OCI-M2 (cell line): ENCODE measurements at regions not wholly inside any gene's neighbourhood (a gene's known extent, or its start where the extent isn't known, plus 50 kb on each side); places are given as distances from the start of the nearest gene placed in this dataset.
"Not testable (repeated sequence)": the region's sequence is repeated elsewhere in the genome, so short reads cannot be mapped to it uniquely, and the experiment has no call there.

Source experiments
- DNase-seq: peaks from one replicate; lab custom pipeline; 2025; ENCODE audit not compliant: unreplicated experiment; lab: John Stamatoyannopoulos, UW

DNA sequence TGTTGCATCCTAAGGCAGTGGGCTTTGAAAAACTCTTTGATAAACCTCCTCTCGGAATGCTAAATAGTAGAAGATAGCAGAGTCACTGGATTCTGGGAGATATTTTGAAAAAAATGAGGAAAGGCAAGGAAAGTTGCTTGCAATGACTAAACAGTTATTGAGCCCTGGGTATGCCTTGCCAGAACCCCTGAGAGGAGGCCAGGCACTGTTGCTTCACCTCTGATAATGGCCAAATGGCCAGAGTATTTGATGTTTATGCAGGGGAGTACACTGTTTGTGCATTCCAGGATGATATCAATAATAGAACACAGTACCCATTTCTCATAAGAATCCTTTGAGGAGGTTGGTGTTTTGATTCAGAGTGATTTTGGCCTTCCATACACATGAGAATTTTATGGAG, 935.1 kb upstream of the WWC1 start:
- no peak for DNase-seq

DNA sequence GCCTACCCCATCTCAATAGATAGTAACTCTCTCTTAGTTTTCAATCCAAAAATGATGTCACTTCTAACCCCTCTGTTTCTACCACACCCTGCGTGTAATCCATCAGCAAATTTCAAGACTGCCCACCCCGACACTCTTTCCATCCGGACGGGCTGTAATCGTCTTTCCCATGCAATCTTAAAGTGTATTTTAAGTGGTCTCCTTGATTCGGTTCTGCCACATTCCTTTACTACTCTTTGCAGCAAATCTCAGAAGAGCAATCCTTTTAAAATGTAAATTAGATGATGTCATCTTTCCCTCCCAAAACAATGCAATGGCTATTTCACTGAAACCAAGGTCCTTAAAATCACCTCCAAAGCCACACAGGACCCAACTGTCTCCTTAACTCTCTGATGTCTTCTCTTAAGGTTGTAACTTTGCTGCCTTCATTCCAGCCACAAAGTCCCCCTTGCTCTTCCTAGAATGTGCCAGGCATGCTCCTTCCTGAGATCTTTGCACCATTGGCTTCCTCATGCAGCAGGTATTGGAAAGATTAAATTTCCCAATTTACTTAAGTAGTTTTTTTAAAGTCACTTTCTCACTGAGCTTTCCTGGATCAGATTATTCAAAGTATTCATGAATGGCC, 932.5 kb upstream of the WWC1 start:
- DNase-seq, result no peak

DNA sequence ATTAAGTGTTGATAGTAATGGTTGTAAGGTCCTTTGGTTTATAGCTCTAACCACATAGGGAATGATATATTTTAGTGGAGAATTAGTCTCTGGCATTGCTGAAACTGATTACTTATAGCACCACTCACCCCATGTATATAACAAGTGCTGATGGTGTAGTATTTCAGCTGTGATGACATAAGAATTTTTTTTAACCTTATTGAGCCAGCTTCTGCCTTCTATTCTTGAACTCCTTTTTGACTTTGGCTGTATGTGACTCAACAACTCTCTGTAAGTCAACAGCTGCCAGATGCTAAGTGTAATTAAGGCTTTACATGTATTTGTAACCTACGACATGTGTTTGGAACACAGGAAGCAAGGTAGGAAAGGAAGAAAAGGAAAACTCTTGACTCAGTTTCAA, 929.6 kb upstream of the WWC1 start:
- DNase-seq, result no peak

DNA sequence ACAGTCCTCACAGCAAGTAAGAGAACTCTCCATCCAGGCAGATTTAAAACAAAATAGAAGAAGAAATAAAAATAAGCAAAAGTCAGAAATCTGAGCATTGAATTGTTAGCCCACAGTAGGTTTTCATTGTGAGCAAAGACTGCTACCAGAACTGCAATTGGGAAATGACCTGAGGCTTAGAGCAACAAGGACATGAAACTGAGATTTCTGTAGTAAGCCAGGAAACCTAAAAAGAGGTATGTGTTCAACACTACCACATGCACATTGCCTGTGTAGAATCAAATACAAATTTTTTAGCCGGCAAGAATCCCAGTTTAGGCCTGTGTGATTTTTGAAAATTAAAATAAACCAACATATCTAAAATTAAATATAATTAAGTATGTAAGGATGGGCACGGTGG, 928.4 kb upstream of the WWC1 start:
- no peak for DNase-seq

DNA sequence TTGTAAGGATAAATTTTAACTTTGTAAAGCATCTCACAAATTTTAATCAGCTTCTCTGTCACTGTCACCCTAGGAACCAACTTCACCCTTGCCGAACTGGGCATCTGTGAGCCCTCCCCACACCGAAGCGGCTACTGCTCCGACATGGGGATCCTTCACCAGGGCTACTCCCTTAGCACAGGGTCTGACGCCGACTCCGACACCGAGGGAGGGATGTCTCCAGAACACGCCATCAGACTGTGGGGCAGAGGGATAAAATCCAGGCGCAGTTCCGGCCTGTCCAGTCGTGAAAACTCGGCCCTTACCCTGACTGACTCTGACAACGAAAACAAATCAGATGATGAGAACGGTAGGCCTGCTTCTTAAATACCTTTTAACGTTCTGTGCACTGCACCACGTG, 916.3 kb upstream of the WWC1 start:
- no peak for DNase-seq

DNA sequence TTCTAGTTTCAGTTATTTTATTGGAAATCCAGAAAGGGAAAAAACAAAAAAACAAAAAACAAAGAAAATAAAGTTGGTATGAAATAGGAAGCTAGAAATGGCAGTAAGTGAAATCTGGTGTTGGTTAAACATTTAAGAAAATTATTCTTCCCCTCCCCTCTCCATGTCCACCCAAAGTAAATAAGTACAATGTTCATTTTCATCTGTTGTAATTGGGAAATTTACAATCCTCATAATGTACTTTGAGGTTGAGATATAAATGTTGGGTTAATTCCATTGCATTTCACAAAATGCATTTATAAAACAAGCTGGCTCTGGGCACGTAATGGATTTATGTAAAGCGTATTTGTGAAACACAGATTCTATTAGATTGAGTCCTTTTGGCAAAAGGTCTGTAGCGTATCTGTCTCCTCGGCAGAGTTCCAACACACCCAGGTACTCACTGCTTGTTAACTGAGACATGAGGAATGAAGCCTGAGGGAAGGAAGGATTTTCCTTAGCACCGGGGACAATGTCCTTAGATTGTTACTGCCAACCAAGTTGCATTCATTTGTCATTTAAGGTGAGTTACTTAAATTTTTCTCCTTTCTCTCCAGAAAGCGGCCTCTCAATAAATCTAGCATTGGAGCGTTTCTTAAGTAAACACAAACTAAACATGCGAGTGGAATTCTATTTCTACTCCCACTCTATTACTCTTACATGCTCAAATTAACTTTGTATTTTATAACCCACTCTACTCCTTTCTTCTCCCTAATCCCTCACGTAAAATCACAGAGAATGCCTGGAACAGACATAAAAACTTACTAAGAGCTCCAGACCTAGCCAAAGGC, 912.3 kb upstream of the WWC1 start:
- DNase-seq, result no peak

DNA sequence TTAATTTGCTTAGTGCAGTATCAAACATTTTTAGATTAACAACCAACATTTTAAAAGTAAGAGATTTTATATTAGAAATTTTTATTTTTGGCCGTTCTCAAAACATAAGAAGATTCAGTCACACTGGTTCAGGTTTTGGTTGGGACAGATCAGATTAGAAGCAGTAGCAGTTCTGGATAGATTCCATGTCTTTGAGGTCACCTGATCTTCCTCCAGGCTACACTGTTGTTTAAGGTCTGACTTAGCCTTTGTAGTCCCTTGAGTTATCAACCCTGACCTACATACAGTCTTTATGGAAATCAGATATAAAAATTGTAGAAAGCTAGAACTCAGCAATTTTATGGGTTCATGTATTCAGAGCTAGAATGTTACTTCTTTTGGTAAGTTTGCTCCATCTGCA, 910.0 kb upstream of the WWC1 start:
- DNase-seq, result no peak

DNA sequence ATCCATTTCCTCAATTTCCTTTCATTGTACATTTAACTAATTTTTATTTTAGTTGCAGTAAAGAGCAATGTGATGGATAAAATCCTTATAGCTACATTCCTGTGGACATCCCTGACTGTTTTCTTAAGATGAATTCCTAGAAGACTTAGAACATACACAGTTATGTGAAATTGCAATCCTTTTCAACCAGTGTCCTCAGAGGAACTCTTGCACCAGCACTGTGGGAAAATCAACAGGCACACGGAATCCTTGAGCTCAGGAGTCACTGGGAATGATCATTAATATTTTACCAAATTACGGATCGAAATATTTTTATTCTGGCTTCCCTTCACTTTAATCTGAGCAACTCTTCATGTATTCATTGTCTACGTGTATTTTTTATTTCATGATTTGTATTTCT, 901.9 kb upstream of the WWC1 start:
- DNase-seq, result no peak

DNA sequence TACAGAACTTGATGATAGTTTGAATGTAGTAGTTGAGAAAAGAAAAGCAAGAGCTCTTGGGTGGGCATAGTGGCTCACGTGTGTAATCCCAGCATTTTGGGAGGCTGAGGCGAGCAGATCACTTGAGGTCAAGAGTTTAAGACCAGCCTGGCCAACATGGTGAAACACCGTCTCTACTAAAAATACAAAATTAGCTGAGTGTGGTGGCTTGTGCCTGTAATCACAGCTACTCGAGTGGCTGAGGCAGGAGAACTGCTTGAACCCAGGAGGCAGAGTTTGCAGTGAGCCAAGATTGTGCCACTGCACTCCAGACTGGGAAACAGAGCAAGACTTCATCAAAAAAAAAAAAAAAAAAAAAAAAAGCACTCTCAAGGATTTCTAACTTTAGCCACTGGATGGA, 900.2 kb upstream of the WWC1 start:
- not testable (repeated sequence) for DNase-seq

DNA sequence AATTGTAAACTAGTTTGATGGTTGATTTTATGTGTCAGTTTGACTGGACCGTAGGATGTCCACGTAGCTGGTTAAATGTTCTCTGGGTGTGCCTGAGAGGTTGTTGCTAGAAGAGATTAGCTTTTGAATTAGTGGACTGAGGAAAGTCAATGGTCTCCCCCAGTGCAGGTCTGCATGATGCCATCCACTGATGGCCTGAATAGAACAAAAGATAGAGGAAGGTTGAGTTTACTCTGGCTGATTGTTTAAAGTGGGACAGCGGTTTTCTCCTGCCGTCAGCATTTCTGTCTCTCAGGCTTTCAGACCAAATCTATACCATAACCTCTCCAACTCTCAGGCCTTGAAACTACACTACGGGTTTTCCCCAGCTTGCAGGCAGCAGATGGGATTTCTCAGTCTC, 899.2 kb upstream of the WWC1 start:
- DNase-seq, result no peak

DNA sequence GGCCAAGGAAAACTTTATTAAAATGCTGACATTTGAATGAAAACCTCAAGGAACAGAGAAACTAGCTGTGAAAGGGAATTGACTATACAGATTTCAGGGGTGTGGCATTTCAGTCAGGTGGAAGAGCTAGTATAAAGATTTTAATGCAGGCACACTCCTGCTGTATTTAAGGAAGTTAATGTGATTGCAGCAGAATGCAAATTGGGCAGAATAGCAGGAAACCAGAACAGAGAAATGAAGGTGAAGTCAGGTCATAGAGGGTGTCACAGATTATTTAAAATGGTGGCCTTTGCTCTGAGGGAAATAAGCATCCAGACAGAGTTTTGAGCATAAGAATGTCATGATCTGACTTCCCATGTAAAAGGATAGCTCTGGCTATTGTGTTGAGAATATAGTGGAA, 898.1 kb upstream of the WWC1 start:
- no peak for DNase-seq

DNA sequence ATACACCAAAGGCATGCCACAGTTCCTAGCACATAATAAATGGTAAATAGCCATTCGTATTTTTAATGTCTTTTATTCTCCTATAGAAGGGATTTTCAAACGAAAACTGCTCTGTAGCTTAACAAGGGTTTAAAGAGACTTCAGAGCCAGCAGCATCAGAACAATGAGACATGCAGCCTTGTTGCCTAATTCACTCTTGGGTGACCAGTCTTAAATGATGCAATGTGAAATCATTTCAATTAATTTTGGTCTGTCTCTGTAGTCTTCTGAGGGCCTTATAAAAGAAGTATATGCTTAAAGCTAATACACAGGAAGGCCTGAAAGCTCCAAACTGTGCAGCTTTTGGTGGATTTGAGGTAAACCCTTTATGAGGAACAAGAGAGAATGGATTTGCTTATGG, 888.8 kb upstream of the WWC1 start:
- no peak for DNase-seq

DNA sequence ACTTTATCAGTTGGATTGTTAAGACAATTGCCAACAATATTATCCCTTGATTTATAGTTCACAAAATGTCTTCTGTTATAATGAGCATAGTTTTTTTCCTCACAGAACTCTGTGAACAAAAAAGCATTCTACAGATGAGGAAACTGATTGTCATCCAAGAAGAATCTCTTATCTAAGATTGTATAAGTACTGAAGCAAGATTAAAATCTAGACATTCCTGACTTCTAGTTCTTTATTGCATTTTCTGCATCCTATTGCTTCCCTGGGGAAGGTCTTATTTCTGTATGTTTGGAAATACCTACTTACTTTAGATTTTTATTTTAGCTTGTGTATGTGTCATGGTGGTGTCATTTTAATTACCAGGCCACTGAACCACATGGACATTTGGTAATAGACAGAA, 884.9 kb upstream of the WWC1 start:
- DNase-seq, result no peak

DNA sequence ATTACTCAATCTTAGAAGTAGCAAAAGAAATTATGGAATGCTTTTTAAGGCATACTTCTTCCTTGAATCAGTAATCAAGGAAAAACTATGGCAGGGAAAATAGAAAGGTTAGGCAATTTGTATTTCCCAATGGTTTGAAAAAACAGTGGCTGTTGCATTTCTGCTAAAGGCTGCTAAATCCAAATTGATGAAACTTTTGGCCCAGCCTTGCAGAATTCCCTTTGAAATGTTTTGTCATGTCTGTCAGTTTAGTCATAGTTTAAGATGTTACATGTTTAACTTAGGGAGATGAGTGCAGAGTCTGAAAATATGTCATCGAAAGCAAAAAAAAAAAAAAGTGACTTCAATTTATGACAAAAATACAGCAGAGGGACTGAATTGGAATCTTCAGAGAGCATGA, 878.9 kb upstream of the WWC1 start:
- DNase-seq, result no peak

DNA sequence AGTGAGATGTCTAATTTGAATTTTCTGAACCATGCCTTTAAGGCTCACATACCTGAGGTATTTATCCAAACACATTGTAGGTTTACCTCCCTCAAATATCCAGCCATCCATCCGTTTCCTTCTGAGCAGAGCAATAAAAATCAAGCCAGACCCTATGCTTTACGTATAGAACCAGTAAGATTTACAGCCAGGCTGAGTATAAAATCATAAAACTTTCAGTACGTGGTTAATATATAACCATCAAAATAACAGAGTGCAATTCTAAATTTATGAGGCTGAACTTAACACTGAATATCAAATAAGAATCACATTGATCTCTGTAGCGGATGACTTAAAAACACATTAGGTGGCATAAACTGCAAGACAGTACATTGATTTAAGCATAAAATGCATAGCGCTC, 877.9 kb upstream of the WWC1 start:
- DNase-seq, result no peak

DNA sequence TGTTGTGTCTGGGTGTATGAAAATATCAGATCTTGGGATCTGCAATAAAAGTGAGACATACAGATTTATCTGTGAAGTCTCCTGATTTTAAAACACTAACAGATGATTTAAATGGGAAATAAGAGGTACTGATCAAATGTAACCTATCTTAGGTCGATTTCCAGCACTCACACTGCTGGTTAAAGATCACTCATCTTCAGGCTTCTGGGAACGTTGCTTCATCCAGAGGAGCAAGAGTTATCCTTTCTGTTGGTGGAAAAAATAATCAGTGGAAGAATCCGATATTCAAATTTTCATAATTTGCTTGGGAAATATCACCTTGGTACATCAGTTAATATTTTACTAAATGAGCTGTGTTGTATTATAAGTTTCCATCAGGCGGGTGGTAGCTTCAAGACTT, 876.8 kb upstream of the WWC1 start:
- DNase-seq, result no peak

DNA sequence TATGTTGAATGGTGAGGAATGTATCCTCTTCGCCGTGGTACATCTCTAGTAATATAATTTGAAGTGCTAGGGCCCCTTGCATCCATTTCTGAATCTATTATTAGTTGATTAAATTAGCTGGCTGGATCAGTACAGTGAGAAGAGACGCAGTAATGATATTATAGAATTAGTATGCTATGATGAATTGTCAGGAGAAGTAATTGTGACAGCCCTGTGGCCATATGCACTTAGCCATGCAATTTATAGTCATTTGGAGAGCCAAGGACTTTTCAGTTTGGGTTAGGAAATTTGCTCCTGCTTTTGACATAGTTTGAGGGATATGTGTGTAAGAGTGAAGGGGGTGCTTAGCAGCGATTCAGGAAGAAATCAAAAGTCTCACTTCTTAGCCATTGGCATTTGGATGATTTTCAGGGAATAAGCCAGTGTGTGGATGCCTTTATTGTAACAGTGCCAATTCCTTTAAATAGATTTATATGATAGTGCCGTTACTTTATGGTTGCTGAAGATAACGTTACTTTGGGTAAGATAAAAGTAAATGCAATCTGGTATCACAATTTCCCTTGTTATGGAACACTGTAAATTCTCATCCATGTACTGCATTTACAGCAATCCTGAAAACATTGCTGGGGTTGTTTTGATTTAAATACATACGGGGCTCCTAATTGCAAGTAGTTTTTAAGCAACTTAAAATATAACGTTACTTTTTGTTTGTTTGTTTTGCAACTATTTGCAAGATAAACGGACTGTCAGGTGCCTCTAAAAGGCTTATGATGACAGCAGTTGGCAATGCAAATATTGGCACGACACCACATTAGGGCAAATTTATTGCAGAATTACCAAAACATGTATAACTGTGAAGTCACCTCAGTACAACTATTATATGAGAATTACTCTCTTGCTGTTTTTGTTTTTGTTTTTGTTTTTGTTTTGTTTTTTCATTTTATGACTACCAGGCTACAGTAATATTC, 875.4 kb upstream of the WWC1 start:
- no peak for DNase-seq

DNA sequence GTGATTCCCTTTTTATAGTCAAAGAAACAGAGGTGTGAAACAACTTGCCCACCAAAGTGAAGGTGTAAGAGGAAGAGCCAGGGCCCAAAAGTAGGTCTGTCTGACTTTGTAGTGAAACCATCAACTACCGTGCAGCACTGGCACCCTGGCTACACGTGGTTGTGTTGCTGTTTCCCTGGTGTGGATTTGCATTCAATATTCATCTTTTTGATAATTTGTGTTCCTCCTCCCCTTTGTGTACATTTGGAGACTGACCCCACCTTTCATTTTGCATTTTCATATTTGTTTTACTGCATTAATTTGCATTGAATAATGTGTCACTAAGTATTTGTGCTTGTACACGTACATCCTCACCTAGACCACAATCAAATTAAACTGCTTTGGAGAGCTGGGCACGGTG, 873.8 kb upstream of the WWC1 start:
- no peak for DNase-seq

DNA sequence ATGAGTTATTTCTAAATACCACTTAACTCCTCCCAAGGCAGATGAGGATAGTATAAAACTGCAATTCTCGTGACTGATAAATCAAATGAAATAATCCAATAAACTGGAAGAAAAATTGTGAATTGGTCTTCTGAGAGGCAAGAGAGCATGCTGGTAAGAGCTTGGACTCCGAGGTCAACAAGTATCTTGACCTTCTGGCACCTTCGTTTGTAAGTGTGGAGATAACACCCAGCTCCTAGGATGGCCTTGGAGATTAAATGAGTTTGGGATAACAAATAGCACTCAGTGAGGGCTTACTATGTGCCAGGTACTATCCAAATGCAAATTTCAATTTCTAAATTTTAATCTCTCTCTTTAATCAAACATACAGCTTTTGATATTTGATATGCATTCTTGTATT, 866.3 kb upstream of the WWC1 start:
- no peak for DNase-seq

DNA sequence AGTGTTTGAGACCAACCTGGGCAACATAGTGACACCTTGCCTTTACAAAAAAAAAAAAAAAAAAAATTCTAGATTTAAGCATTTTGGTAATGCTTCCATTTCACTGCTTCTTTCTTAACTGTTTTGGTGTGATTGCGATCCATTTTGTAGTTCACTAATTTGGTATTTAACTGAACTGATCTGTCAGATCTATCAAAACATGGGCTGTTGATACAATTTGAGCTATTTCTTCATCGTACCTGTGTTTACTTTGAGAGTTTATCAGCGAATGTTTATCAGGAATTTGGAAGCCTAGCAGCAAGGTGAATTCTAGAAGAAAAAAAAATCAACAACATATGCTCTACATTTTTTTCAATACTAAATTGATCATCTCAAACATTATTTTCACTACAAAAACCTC, 864.9 kb upstream of the WWC1 start:
- DNase-seq, result no peak

DNA sequence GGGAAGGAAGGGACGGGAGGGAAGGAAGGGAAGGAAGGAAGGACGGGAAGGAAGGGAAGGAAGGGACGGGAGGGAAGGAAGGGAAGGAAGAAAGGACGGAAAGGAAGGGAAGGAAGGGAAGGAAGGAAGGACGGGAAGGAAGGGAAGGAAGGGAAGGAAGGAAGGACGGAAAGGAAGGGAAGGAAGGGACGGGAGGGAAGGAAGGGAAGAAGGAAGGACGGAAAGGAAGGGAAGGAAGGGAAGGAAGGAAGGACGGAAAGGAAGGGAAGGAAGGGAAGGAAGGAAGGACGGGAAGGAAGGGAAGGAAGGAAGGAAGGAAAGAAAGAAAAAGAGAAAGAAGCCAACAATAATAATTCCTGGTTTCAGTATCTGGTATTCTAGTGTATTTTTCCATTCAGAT, 863.8 kb upstream of the WWC1 start:
- DNase-seq, result not testable (repeated sequence)

DNA sequence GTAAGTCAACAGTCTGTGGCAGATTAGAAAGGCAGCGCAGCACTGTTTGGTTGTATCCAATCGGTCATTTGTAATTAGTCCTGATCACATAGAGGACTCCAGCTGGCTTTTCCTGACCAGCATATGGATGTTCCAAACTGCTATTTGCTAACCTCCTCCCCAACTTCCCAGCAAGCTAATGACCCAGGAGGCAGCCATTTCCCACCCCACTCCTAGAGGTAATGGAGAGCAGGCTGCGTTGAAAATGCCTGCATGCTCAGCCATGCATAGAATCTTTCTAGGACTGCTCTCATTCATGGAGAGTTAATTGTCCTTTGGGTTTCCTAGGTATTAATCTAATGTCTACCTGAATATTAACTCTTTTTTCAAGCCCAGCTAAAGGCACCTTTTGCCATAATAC, 850.6 kb upstream of the WWC1 start:
- DNase-seq, result no peak
